SU-DHL-6 (cell line): ENCODE measurements at regions not wholly inside any gene's neighbourhood (a gene's known extent, or its start where the extent isn't known, plus 50 kb on each side); places are given as distances from the start of the nearest gene placed in this dataset.

Experiments used
- H2AFZ ChIP-seq: fragments of 200-600 bp; sonication (generic); 2 replicates; pipeline ENCODE4 v1.6.1; 2014; ENCODE audit warnings: low read depth, mild to moderate bottlenecking, moderate library complexity, mixed read lengths, antibody characterized with exemption, low read length; ENCODE audit not compliant: severe bottlenecking
- H3F3A ChIP-seq: fragments of 200-600 bp; shearing (Covaris generic); 2 replicates; pipeline ENCODE4 v1.6.0; 2016; ENCODE audit warnings: antibody characterized with exemption, mild to moderate bottlenecking; ENCODE audit not compliant: insufficient read depth
- H3K27ac ChIP-seq: fragments of 200-600 bp; sonication (generic); 2 replicates; pipeline ENCODE4 v1.5.1; 2016; ENCODE audit warnings: low read depth, mild to moderate bottlenecking, low read length, moderate library complexity, mixed read lengths
- H3K27me3 ChIP-seq: fragments of 200-600 bp; sonication (generic), shearing (Covaris generic); 2 replicates; pipeline ENCODE4 v1.6.0; 2014; ENCODE audit warnings: mild to moderate bottlenecking, low read length
- H3K36me3 ChIP-seq: fragments of 200-600 bp; sonication (generic); 2 replicates; pipeline ENCODE4 v1.6.1; 2014; ENCODE audit warnings: mild to moderate bottlenecking, low read length, mixed read lengths
- H3K4me2 ChIP-seq: fragments of 300-600, 200-600 bp; shearing (Covaris generic), sonication (generic); 2 replicates; pipeline ENCODE4 v1.6.0; 2014; ENCODE audit warnings: low read length, low read depth, mild to moderate bottlenecking; ENCODE audit not compliant: poor library complexity, severe bottlenecking
- H3K4me3 ChIP-seq: fragments of 200-600 bp; sonication (generic); 2 replicates; pipeline ENCODE4 v1.5.1; 2014; ENCODE audit warnings: antibody characterized with exemption, low read length, mild to moderate bottlenecking, mixed read lengths; ENCODE audit not compliant: insufficient read depth, poor library complexity, severe bottlenecking
- H3K79me2 ChIP-seq: fragments of 200-600 bp; sonication (generic); 2 replicates; pipeline ENCODE4 v1.6.1; 2014; ENCODE audit warnings: mild to moderate bottlenecking, low read length, moderate library complexity; ENCODE audit not compliant: insufficient read depth
- H3K9ac ChIP-seq: fragments of 200-600 bp; sonication (generic); 2 replicates; pipeline ENCODE4 v1.7.0; 2014; ENCODE audit warnings: mild to moderate bottlenecking, low read length
- H3K9me2 ChIP-seq: fragments of 200-600 bp; sonication (generic); replicated peaks from 2 replicates; pipeline ENCODE4 v1.6.1; 2014; ENCODE audit warnings: low read length; ENCODE audit not compliant: insufficient read depth
- H3K9me3 ChIP-seq: fragments of 200-600 bp; sonication (generic); 2 replicates; pipeline ENCODE4 v1.6.1; 2014; ENCODE audit warnings: low read length, mixed read lengths; ENCODE audit not compliant: insufficient read depth
- H4K20me1 ChIP-seq: fragments of 200-600 bp; sonication (generic); 2 replicates; pipeline ENCODE4 v1.6.1; 2014; ENCODE audit warnings: low read depth, mild to moderate bottlenecking, antibody characterized with exemption, low read length, moderate library complexity, mixed read lengths
- CTCF ChIP-seq: fragments of 200-600 bp; sonication (generic); IDR thresholded peaks from one replicate; pipeline ENCODE4 v1.5.1; 2017; ENCODE audit warnings: antibody characterized with exemption, mild to moderate bottlenecking, low read length, moderate library complexity; ENCODE audit not compliant: insufficient read depth, poor library complexity, severe bottlenecking
- EZH2phosphoT487 ChIP-seq: fragments of 200-600 bp; sonication (generic), shearing (Covaris generic); conservative IDR thresholded peaks from 2 replicates; pipeline ENCODE4 v1.6.1; 2018; ENCODE audit warnings: mild to moderate bottlenecking, antibody characterized with exemption, low read length, moderate library complexity, mixed read lengths

- Histone ChIP-seq H3K36me3 (no peaks in the 10 kb centered on the region), H3K27ac (no peak overlapping the region), H3K4me3 (no peak overlapping the region), H3K9me3 (no peaks in the 10 kb centered on the region), H3K9ac (no peak overlapping the region), H3K4me2 (no peak overlapping the region), H2AFZ (no peak overlapping the region), H3K27me3 (no peaks in the 10 kb centered on the region), H3K9me2 (no peaks in the 10 kb centered on the region; the same call in 1 of the 2 replicates), H3F3A (no peaks in the 10 kb centered on the region), H3K79me2 (no peaks in the 10 kb centered on the region), H4K20me1 (no peaks in the 10 kb centered on the region)
- TF ChIP-seq EZH2phosphoT487 (no peak), CTCF (no peak)
These were observed 556.2 kb upstream of the CHORDC1 start for GRCh38 chr11:90779098-90779497.

GRCh38 chr11:90775567-90776165 is 552.8 kb upstream of the CHORDC1 start:
- Histone ChIP-seq H2AFZ (no peak overlapping the region), H3K27ac (no peak overlapping the region), H3K4me2 (no peak overlapping the region)

GRCh38 chr11:90774727-90775566 is 552.1 kb upstream of the CHORDC1 start:
- Histone ChIP-seq H2AFZ (no peak overlapping the region), H3K36me3 (no peaks in the 10 kb centered on the region), H3K9me2 (no peaks in the 10 kb centered on the region; the same call in 1 of the 2 replicates), H3K27me3 (no peaks in the 10 kb centered on the region), H3K4me3 (no peak overlapping the region), H3K9me3 (no peaks in the 10 kb centered on the region), H3K9ac (no peak overlapping the region), H3K79me2 (no peaks in the 10 kb centered on the region), H3K27ac (no peak overlapping the region), H4K20me1 (no peaks in the 10 kb centered on the region), H3K4me2 (no peak overlapping the region), H3F3A (no peaks in the 10 kb centered on the region)
- TF ChIP-seq CTCF (no peak), EZH2phosphoT487 (no peak)

More at GRCh38 chr11:90775567-90776165, 552.8 kb upstream of the CHORDC1 start:
- no peak for TF ChIP-seq CTCF
- no peak for TF ChIP-seq EZH2phosphoT487
- Histone ChIP-seq H3K9ac (no peak overlapping the region), H3F3A (no peaks in the 10 kb centered on the region), H4K20me1 (no peaks in the 10 kb centered on the region), H3K27me3 (no peaks in the 10 kb centered on the region), H3K9me2 (no peaks in the 10 kb centered on the region; the same call in 1 of the 2 replicates), H3K36me3 (no peaks in the 10 kb centered on the region), H3K4me3 (no peak overlapping the region), H3K79me2 (no peaks in the 10 kb centered on the region), H3K9me3 (no peaks in the 10 kb centered on the region)
